HG03565 (cell line): ENCODE measurements at regions not wholly inside any gene's neighbourhood (a gene's known extent, or its start where the extent isn't known, plus 50 kb on each side); places are given as distances from the start of the nearest gene placed in this dataset.

Source experiments
- ATAC-seq: cut with Tn5 transposase; IDR thresholded peaks from one replicate; pipeline ENCODE4 v1.9.1; 2021; ENCODE audit warnings: mild to moderate bottlenecking, moderate library complexity; ENCODE audit not compliant: unreplicated experiment

DNA sequence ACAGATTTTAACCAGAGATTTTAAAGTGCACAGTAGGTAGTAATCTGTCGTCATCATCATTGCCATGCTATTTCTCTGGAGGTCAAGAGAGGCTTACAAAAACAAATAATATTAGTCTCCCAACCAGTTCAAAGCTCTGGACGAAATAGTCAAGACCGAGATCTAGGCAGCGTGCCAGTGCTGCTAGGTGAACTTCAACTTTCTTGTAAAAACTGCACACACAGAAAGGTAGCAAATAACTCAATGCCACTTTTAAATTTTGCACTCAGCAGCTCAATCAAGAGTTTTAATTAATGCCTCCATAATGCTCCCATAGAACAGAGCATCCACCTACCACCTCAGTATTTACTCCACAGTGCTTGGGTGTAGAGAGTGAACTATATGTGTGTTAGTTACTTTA, 656.8 kb downstream of the IRX1 start:
- no peak for ATAC-seq

DNA sequence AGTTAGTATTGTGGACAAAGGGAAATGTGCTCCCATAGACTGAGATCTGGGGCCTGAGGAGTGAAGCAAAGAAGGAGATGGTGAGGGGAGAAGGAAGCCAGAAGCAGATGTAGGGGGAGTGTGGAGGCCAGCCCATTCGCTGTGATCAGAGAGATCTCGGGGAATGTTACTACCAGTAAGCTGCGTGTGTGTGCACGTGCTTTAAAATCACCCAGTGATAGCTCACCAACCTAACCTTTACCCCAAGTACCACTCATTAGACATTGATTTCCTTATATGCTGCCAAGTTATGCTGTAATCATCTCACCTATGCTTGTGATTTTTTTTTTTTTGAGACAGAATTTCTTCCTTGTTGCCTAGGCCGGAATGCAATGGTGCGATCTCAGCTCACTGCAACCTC, 659.1 kb downstream of the IRX1 start:
- ATAC-seq: no peak

DNA sequence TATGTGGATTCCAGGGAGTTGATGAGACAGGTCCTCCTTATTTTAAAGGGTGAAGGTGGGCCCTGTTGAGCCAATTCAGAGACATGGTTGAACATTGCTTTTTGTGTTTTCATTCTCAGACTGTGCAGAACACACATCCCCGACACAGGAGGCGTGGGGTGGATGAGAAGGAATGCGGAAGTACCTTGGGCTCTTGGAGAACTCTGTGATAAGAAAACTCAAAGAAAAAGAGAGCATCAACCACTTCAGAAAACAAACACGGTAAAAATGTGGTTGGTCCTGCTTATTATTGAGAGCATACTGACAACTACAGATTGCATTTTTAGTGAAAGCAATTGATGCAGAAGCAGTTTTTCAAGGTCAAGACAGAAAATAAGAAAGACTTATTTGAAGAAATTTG, 659.8 kb downstream of the IRX1 start:
- ATAC-seq: no peak

DNA sequence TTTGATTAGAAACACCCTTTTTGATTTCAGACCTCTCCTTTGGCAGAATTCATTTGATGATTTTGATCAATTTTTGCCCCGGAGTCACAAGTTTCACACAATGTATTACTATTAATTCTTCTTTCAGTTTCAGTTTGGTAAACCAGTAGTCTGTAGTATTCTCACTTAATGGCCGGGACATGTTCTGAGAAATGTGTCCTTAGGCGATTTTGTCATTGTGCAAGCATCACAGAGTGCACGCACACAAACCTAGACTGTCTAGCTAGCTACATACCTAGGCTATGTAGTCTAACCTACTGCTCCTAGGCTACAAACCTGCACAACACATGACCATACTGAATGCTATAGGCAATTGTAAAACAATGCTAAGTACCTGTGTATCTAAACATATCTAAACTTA, 662.5 kb downstream of the IRX1 start:
- ATAC-seq: no peak

DNA sequence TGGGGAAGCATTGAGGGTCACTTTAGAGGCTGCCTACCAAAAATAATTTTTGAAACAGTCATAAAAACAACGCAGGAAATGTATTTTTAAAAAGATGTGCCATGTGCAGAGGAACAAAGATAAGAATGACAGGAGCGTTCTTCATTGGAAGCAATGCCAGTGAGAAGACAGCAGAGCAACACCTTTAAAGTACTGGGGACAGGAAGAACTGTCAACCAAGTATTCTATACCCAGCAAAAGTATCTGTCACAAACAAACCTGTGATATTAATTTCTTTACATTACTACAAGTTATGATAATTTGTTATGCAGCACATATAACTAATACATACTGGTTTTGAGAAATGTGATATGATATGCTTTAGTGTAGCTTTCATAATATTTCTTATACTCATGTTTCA, 675.6 kb downstream of the IRX1 start:
- ATAC-seq: no peak

DNA sequence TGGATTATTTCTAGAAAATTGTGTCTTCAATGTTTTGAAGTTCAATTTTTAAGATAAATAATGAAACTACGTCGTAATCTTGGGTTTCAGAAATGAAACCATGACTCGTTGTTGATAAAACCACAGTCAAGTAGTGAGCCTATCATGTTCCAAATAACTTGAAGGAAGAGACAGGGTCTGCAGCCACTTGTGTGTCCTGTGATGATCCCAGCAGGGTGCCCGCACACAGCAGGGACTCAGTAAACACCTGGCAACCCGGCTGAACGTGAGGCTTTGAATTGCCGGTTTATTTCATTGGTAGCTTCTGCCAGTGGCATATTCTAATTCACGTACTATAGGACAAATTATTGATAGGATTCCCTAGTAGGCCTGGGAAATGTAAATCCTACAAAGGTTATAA, 679.6 kb downstream of the IRX1 start:
- no peak for ATAC-seq

DNA sequence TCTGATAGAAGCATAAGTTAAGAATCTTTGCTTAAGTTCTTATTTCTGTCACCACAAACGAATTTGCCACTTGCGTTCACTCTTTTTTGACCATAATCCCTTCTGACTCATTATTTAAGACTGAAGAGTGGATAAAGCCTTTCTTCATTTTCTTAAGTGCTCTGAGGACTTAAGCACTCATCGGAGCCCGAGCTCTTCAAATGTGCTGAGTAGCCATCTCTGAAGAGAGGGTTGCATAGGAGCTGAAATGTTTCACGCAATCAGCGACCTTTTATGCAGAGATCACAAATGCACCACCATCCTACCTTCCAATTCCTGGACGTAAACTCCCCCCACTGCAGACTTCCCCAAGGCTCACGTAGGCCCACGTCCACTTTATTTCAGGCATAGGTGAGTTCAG, 699.2 kb downstream of the IRX1 start:
- ATAC-seq: no peak

DNA sequence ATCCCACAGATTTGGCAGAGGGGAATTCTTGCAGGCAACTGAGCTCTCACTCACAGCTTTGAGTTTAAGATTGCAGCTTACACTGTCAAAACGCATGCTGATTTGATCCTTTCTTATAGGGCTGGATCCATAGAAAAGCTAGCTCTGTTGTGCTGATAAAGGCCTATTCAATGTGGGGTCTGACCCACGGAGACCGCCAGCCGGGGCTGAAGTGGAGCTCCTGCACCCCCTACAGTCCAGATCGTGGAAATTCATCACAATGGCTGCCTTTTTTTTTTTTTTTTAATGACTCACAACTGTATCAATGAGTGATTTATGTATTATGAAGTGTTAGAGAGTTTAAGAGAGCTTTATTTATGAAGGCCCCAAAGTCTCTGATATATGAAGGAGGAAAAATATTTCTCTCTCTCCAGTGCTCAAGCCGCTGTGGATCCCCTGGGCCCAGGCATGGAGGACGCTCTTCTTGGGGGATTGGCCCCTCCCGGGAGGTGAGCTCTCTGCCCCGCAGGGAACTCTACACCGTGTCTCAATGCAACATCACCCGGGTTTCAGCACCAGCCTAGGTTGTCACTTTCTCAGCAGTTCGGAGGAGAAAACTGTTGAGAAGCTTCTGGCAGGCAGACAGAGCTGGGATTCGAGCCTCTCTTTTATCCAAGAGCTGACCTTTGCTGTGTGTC, 700.2 kb downstream of the IRX1 start:
- ATAC-seq: no peak

DNA sequence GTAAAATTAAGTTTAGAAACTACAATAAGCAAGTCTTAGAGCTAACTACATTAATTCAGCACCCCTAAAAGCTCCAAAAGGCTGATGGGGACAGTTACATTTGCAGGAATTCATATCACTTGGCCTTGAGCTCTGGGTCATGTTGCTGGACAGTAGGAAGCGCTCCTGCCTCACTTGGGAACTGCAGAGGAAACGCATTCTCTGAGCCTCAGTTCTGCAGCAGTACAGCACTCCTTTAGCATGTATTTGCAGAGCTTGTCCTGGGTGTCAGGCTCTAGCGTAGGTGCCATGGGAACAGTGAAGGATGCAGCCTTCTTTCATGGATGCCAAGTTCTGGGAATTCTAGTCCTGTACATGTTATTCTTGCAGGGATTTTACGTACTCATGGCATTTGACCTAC, 710.4 kb downstream of the IRX1 start:
- ATAC-seq: no peak

DNA sequence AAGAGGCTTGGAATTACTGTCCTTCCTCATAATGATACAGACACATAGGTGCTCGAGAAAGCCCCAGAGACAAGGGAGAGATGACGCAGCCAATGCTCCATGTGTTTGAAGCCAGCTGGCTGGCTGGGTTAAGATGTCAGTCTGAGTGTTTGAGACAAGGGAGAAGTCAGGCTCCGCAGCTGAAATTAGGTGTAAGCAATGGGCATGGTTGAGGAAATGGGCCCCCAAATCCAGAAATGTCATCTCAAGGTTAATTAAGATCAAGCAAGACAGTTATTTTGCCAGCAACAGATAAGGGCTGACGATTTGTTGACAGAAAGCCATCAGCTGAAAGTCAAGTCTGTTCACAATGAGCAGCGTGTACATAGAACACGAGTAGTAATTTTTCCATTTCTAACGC, 713.4 kb downstream of the IRX1 start:
- ATAC-seq: no peak

DNA sequence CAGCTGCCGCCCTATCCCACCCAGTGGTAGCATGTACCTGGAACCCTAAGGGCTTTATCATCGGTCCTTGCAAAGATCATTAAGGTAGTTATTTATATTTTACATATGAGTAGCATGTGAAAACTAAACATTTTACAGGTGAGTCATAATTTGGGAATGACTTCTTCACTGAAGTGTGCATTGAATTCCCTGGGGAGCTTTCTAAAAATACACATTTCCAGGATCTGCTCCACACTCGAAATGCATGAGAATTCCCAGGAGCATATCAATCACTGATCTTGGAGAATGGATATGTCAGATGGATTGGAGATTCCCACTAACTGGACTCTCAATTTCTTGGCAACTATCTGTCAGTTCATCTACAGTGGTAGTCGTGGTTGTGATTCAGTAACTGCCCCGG, 717.5 kb downstream of the IRX1 start:
- no peak for ATAC-seq

DNA sequence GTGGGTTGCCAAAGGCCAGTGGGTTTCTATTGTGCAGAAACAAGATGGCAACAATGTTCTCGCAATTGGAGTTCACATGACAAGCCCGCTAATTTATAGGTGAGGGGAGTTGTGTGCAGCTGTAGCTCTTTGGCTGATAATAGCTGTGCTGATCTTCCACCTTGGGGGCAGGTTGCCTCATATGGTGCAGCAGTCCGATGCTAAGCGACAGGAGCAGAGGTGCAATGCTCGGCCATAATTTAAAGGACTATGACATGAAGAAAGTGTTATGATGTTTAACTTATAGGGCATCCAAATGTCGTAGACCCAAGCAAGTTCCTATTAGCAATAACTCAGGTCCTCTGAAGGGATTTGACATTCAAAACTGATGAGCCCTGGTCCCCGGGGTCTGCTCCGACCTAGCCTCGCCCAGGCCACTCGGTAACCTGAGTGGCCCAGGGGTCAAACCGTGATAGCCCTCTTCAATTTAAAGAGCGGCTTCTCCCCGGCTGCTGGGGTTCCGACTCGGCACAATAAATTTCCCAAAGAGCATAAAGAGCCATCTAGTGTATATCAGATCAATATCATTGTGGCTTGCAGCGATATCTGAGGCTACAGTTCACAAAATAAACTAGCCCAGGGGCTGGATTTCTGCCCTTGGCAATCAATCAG, 724.0 kb downstream of the IRX1 start:
- no peak for ATAC-seq

DNA sequence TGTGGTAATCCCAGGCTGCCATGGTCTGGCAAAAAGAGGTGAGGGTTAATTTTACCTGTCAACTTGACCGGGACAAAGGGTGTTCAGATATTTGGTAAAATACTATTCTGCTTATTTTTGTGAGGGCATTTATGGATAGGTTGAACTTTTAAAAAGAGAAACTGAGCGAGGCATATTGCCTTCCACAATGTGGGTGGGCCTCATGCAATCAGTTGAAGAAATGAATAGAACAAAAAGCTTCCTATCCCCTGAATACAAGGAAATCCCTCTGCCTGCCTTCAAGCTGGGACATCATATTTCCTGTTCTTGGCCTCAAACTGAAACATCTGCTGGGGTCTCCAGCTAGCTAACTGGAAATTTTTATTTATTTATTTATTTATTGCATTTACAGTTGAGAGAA, 734.7 kb downstream of the IRX1 start:
- no peak for ATAC-seq

DNA sequence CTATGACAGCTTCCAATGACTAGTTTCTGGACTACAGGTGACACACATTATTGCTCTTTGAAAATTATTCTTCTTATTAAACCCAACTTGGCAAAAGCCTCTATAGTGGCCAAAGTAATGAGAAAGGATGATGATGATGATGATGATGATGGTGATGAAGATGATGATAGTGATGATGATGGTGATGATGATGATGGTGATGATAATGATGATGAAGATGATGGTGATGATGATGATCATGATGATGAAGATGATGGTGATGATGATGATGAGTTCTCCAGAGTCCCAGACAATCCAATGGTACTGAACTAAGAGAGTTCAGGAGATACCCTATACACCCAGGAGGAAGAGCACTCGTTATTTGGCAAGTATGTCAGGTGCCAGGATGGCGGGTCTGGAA, 739.4 kb downstream of the IRX1 start:
- no peak for ATAC-seq

DNA sequence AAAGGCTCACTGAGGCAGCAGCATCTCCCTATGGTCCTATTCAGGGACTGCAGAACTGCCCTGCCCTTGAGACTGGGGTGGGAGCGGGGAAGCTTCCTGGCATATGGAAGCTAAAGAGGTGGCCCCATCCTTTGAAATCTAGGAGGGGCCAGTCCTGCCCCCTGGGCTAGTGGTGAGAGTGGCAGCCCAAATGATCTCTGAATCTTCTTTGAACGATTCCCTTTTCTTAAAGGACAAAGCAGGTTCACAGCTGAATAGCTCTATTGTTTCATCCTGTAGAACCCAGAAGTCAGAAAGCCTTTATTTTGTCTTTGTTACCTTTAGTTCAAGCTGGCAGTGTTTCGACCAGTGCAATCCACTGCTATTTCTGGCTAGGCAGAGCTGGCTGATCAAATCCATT, 741.9 kb downstream of the IRX1 start:
- ATAC-seq: no peak

DNA sequence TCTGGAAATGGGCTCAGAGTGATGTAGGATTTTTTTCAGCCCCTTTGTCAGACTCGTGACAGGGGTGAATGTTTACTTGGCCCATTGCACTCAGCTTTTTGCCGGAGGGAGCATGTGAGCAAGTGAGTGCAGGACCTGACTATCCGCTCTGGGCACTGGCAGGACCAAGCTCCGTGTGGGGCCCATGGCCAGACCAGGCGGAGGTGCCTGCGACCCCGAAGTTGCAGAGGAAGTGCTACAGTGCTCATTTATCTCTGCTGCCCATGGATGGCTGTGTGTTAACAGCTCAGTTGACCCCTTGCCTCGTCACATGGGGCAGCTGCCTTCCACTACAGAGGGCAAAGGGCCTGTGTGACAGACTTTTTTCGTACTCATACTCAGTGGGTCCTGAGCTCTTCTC, 744.3 kb downstream of the IRX1 start:
- ATAC-seq: no peak

DNA sequence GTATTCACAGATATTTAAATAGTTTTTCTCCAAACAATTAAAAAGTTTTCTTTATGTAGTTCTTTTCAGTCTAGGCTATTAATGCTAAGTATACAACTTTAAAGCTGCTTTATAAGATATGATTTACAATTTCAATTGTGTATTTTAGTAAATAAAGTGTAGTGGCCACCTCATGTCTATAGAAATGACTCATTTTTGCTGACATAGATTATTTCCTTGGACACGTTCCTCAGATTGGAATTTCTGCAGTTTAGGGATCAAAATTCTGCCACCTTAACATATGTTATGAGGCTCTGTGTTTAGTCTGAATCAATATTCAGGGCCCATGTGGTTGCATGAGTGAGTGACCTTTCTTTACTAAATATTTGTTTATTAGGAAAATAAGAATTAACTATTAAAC, 750.2 kb downstream of the IRX1 start:
- no peak for ATAC-seq

DNA sequence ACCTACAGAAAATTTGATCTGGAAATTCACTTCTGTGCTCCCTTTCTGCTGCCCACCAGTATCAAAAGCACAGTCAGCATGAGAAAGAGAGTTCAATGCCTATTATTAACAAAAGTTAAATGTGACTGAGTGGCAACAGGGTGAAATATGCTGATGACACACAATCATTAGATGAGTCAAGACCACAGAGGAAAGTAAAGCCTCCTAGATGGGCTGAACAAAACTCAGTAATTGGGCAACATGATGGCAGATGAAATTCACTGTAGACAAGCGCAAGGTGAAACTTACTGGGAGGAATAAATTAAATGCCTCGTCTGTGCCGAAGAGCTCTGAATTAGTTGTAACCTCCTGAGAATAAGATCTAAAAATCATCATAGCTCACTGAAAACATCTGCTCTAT, 752.8 kb downstream of the IRX1 start:
- ATAC-seq: no peak

DNA sequence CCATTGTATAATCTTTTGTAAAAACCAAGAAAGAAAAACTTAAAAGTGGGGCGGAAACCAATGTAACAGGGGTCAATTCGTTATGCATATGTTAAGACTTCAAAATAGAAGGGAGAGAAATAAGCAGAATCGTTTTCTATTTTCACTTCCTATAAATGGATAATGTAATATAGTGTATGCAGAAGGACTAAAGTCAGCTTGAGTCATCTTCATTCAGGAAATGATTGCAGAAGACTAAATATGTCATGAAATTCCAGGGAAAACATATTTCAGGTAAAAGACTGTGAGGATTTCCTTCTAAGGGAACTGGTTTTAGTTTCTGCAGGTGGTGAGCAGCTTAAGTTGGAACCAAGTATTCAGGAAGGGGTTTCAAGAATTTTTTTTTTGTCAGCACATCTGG, 753.3 kb downstream of the IRX1 start:
- no peak for ATAC-seq

DNA sequence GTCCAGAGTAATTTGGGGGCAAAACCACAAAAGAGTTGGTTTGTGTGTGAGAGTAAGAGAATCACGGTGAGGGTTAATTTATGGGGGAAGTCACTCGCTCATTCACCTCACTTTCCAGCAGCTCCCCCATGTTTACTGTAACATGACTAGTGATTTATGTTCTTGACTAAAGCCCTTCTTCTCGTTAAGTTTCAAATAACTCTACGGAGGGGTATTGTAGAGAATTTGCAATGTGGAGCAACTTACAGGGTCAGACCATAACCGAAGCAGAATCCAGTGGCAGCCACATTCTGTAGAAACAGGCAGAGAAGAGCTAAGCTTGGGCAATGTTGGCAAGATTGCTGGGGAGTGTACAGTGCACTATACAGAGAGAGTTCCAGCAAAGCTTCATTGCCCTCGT, 760.6 kb downstream of the IRX1 start:
- ATAC-seq: no peak

DNA sequence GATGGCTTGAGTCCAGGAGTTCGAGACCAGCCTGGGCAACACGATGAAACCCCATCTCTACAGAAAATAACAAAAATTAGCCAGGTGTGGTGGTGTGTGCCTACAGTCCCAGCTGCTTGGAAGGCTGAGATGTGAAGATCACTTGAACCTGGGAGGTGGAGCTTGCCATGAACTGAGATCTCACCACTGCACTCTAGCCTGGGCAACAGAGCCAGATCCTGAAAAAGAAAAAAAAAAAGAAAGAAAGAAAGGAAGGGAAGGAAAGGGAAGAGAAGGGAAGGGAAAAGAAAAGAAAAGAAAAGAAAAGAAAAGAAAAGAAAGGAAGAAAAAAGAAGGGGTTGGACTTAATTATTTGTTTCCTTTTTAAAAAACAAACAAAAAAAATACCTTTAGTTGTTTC, 764.2 kb downstream of the IRX1 start:
- ATAC-seq: no peak

DNA sequence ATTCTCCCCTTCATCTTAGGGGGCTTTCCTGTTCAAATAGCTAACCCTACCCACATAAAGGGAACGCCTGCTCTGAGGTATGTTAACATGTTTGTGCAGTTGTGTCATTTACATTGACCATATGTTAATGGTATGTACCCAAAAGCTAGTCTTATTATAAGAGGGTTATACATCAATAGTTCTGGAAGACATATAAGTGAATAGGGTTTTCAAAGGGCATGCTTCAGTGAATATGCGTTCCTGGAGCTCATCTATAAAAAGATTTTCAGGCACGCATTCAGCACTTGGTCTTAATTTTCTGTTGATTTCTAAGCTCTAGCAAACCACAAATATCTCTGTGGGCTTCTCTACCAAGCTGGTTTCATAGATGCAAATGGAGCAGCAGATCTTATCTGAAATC, 766.1 kb downstream of the IRX1 start:
- ATAC-seq: no peak

DNA sequence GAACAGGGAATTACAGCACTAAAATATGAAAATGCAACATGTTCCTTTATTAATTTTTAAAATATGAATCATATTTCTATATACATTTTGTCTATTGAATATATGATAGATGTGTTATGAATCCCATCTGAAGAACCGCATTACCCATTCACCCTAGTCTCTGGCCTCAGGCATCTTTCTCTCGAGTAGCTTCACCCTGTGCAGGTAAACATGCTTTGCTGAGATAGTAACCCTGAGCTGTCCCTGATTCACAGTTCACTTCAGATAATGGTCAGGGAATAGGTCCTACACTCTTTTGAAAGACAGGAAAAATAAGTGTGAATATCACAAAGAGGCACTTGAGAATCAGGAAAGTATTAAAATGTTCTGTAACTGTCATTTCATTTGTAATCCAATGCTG, 766.8 kb downstream of the IRX1 start:
- no peak for ATAC-seq
